NOMO-1 (cell line): ENCODE measurements at regions not wholly inside any gene's neighbourhood (a gene's known extent, or its start where the extent isn't known, plus 50 kb on each side); places are given as distances from the start of the nearest gene placed in this dataset.

ENCODE experiments used
- DNase-seq, 2 experiments: peaks; one replicate each; lab custom pipeline; 2025; ENCODE audit not compliant: unreplicated experiment in 2 of 2; lab: John Stamatoyannopoulos, UW

GRCh38 chr6:104579310-104579863 is 280.3 kb downstream of the HACE1 start:
- no peak for DNase-seq

GRCh38 chr6:104575536-104575935 is 284.2 kb downstream of the HACE1 start:
- no peak for DNase-seq

- no peak for DNase-seq
Measured at GRCh38 chr6:104574135-104574750, 285.5 kb downstream of the HACE1 start.

- DNase-seq: no peak
Measured at GRCh38 chr6:104573350-104573749, 286.4 kb downstream of the HACE1 start.

- DNase-seq: no peak
Measured at GRCh38 chr6:104572901-104573300, 286.8 kb downstream of the HACE1 start.

- DNase-seq: no peak
Measured at GRCh38 chr6:104566411-104566810, 293.3 kb downstream of the HACE1 start.

GRCh38 chr6:104563306-104563705 is 296.4 kb downstream of the HACE1 start:
- DNase-seq: no peak

GRCh38 chr6:104559435-104560202 is 300.1 kb downstream of the HACE1 start:
- no peak for DNase-seq

GRCh38 chr6:104558746-104559145 is 301.0 kb downstream of the HACE1 start:
- DNase-seq: no peak

GRCh38 chr6:104548297-104548696 is 311.4 kb downstream of the HACE1 start:
- DNase-seq: peak; percentile 6 to 9

GRCh38 chr6:104541411-104541810 is 318.3 kb downstream of the HACE1 start:
- peak in 1 of 2 experiments; percentile 35 for DNase-seq

- DNase-seq: no peak
Measured at GRCh38 chr6:104540743-104541142, 319.0 kb downstream of the HACE1 start.

GRCh38 chr6:104539173-104539572 is 320.5 kb downstream of the HACE1 start:
- no peak for DNase-seq

- DNase-seq: no peak
Measured at GRCh38 chr6:104537872-104538271, 321.8 kb downstream of the HACE1 start.

- DNase-seq: no peak
Measured at GRCh38 chr6:104537180-104537579, 322.5 kb downstream of the HACE1 start.

GRCh38 chr6:104532462-104532861 is 327.3 kb downstream of the HACE1 start:
- DNase-seq: peak; percentile 8 to 22

GRCh38 chr6:104531646-104532045 is 328.1 kb downstream of the HACE1 start:
- DNase-seq: no peak

GRCh38 chr6:104527761-104528415 is 331.8 kb downstream of the HACE1 start:
- peak; percentile 25 to 45 for DNase-seq

GRCh38 chr6:104527311-104527710 is 332.4 kb downstream of the HACE1 start:
- DNase-seq: no peak

GRCh38 chr6:104526376-104526775 is 333.3 kb downstream of the HACE1 start:
- no peak for DNase-seq

- peak; percentile 56 to 73 for DNase-seq
Measured at GRCh38 chr6:104525677-104526322, 333.9 kb downstream of the HACE1 start.
